DMS 273 (cell line): ENCODE measurements at regions not wholly inside any gene's neighbourhood (a gene's known extent, or its start where the extent isn't known, plus 50 kb on each side); places are given as distances from the start of the nearest gene placed in this dataset.
A peak's percentile ranks its signal among the peaks of the same experiment; 100 is the strongest.

ENCODE experiments used
- DNase-seq: peaks from one replicate; lab custom pipeline; 2025; ENCODE audit not compliant: unreplicated experiment; lab: John Stamatoyannopoulos, UW

GRCh38 chr14:59087711-59088110 is 100.8 kb upstream of the DAAM1 start:
- DNase-seq: no peak

- peak; percentile 15 for DNase-seq
Observed at GRCh38 chr14:59090572-59090971, 97.9 kb upstream of the DAAM1 start.

GRCh38 chr14:59091404-59091803 is 97.1 kb upstream of the DAAM1 start:
- peak; percentile 84 for DNase-seq

- peak; percentile 87 for DNase-seq
Observed at GRCh38 chr14:59091976-59092375, 96.5 kb upstream of the DAAM1 start.

- peak; percentile 17 for DNase-seq
Observed at GRCh38 chr14:59093902-59094301, 94.6 kb upstream of the DAAM1 start.

- no peak for DNase-seq
Observed at GRCh38 chr14:59096303-59096702, 92.2 kb upstream of the DAAM1 start.

- no peak for DNase-seq
Observed at GRCh38 chr14:59097681-59098080, 90.8 kb upstream of the DAAM1 start.

GRCh38 chr14:59098377-59098776 is 90.1 kb upstream of the DAAM1 start:
- DNase-seq: no peak

- no peak for DNase-seq
Observed at GRCh38 chr14:59100205-59100604, 88.3 kb upstream of the DAAM1 start.

- no peak for DNase-seq
Observed at GRCh38 chr14:59101476-59101875, 87.0 kb upstream of the DAAM1 start.

GRCh38 chr14:59103396-59103795 is 85.1 kb upstream of the DAAM1 start:
- DNase-seq: no peak

- DNase-seq: peak; percentile 79
Observed at GRCh38 chr14:59107819-59108218, 80.6 kb upstream of the DAAM1 start.

GRCh38 chr14:59116984-59117415 is 71.5 kb upstream of the DAAM1 start:
- DNase-seq: no peak

GRCh38 chr14:59117754-59118528 is 70.5 kb upstream of the DAAM1 start:
- peak; percentile 57 for DNase-seq

GRCh38 chr14:59120921-59121320 is 67.5 kb upstream of the DAAM1 start:
- DNase-seq: no peak

- peak; percentile 4 for DNase-seq
Observed at GRCh38 chr14:59123531-59123930, 64.9 kb upstream of the DAAM1 start.

GRCh38 chr14:59123975-59124374 is 64.5 kb upstream of the DAAM1 start:
- peak; percentile 65 for DNase-seq

- no peak for DNase-seq
Observed at GRCh38 chr14:59125156-59125555, 63.3 kb upstream of the DAAM1 start.

GRCh38 chr14:59126714-59127436 is 61.6 kb upstream of the DAAM1 start:
- peak; percentile 82 for DNase-seq

- no peak for DNase-seq
Observed at GRCh38 chr14:59127437-59127732, 61.1 kb upstream of the DAAM1 start.

GRCh38 chr14:59130462-59130861 is 58.0 kb upstream of the DAAM1 start:
- no peak for DNase-seq

GRCh38 chr14:59131938-59132795 is 56.3 kb upstream of the DAAM1 start:
- no peak for DNase-seq
